Keratinocyte (primary cell): ENCODE measurements at regions not wholly inside any gene's neighbourhood (a gene's known extent, or its start where the extent isn't known, plus 50 kb on each side); places are given as distances from the start of the nearest gene placed in this dataset.

Experiments
- DNase-seq: peaks from one replicate; pipeline ENCODE4 v3.0.0-alpha.2; 2011; ENCODE audit warnings: low read depth, missing footprints, low spot score
- FAIRE-seq: peaks from 2 replicates; lab custom pipeline; 2011; peaks lifted over from hg19 to GRCh38; lab: Jason Lieb, UNC
- H2AFZ ChIP-seq: 2 replicates; pipeline ENCODE4 v1.6.0; 2012; ENCODE audit warnings: low read length, control low read depth, inconsistent platforms; ENCODE audit not compliant: control insufficient read depth
- H3K27ac ChIP-seq: 2 replicates; pipeline ENCODE4 v1.5.1; 2011; ENCODE audit warnings: low read length; ENCODE audit not compliant: control insufficient read depth, insufficient read depth
- H3K27me3 ChIP-seq: 3 replicates; pipeline ENCODE4 v1.6.0; 2011; ENCODE audit warnings: low read length; ENCODE audit not compliant: control insufficient read depth, insufficient read depth; ENCODE audit errors: extremely low read depth
- H3K36me3 ChIP-seq, 2 experiments: 2 replicates in 1 of 2; 3 replicates in 1 of 2; pipeline ENCODE4 v1.5.1; 2011; ENCODE audit warnings: low read length in 2 of 2, mild to moderate bottlenecking in 1 of 2; ENCODE audit not compliant: control insufficient read depth in 2 of 2, insufficient read depth in 2 of 2; ENCODE audit errors: extremely low read depth in 1 of 2
- H3K4me1 ChIP-seq: 3 replicates; pipeline ENCODE4 v1.5.1; 2011; ENCODE audit warnings: low read length; ENCODE audit not compliant: control insufficient read depth, insufficient read depth; ENCODE audit errors: extremely low read depth
- H3K4me2 ChIP-seq: 3 replicates; pipeline ENCODE4 v1.6.0; 2011; ENCODE audit warnings: low read depth, low read length; ENCODE audit not compliant: control insufficient read depth, insufficient read depth; ENCODE audit errors: extremely low read depth
- H3K4me3 ChIP-seq, 3 experiments: fragments of 200-600 bp in 1 of 3; sonication (generic) in 1 of 3; 2 replicates in 2 of 3; 3 replicates in 1 of 3; pipeline ENCODE4 v1.5.1; 2011 to 2016; ENCODE audit warnings: low read length in 3 of 3, mild to moderate bottlenecking in 3 of 3, control low read depth in 2 of 3, inconsistent platforms in 1 of 3, low read depth in 1 of 3, mixed read lengths in 1 of 3, mixed run types in 1 of 3, moderate library complexity in 1 of 3; ENCODE audit not compliant: control insufficient read depth in 2 of 3, insufficient read depth in 2 of 3; ENCODE audit errors: extremely low read depth in 1 of 3
- H3K79me2 ChIP-seq: 2 replicates; pipeline ENCODE4 v1.6.0; 2012; ENCODE audit warnings: low read length; ENCODE audit not compliant: control insufficient read depth, insufficient read depth
- H3K9ac ChIP-seq: 3 replicates; pipeline ENCODE4 v1.6.0; 2011; ENCODE audit warnings: low read length; ENCODE audit not compliant: control insufficient read depth, insufficient read depth; ENCODE audit errors: extremely low read depth
- H3K9me1 ChIP-seq: 3 replicates; pipeline ENCODE4 v1.6.0; 2011; ENCODE audit warnings: low read length; ENCODE audit not compliant: control insufficient read depth, insufficient read depth; ENCODE audit errors: extremely low read depth
- H3K9me3 ChIP-seq: 2 replicates; pipeline ENCODE4 v1.5.1; 2012; ENCODE audit warnings: low read depth, low read length; ENCODE audit not compliant: control insufficient read depth
- H4K20me1 ChIP-seq: 3 replicates; pipeline ENCODE4 v1.6.0; 2011; ENCODE audit warnings: low read length; ENCODE audit not compliant: control insufficient read depth, insufficient read depth; ENCODE audit errors: extremely low read depth
- CTCF ChIP-seq, 3 experiments: IDR thresholded peaks in 1 of 3; conservative IDR thresholded peaks in 1 of 3; optimal IDR thresholded peaks in 1 of 3; 2 replicates in 2 of 3; 3 replicates in 1 of 3; pipeline versions ENCODE3 to v1.5.1; 2011; ENCODE audit warnings: low read length in 3 of 3, mild to moderate bottlenecking in 3 of 3, moderate library complexity in 2 of 3, control low read depth in 1 of 3, inconsistent platforms in 1 of 3; ENCODE audit not compliant: insufficient read depth in 2 of 3; ENCODE audit errors: extremely low read depth in 1 of 3
- EZH2 ChIP-seq: IDR thresholded peaks from one replicate; pipeline ENCODE4 v1.6.1; 2012; ENCODE audit warnings: inconsistent platforms, mild to moderate bottlenecking, low read length, moderate library complexity
- dilution Hi-C: fragments of 300-500 bp; cut with MboI; formaldehyde crosslinking; loops from one replicate; pipeline ENCODE4 v1.7.0; 2020; ENCODE audit warnings: low sequenced_read_pairs; ENCODE audit not compliant: extremely low pct_ligation_motif_present

DNA sequence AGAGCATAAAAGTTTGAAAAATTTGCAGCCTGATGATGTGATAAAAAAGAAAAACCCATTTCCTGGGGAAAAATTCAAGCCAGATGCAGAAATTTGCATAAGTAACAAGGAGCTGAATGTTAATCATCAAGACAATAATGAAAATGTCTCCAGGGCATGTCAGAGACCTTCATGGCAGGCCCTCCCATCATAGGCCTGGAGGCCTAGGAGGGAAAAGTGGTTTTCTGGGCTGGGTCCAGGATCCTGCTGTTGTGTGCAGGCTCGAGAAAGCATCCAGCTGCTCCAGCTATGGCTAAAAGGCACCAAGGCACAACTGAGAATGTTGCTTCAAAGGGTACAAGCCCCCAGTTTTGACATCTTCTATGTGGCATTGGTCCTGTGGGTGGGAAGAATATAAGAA is 1014.0 kb downstream of the SI start:
- no peak overlapping the region for H3K27ac ChIP-seq
- dilution Hi-C loops = no loop called here

GRCh38 chr3:164060923-164061322 is 1017.4 kb downstream of the SI start:
- Histone ChIP-seq H3K4me3 (no peak overlapping the region), H3K79me2 (no peaks in the 10 kb centered on the region), H2AFZ (no peak overlapping the region), H3K9ac (no peak overlapping the region), H3K4me1 (no peaks in the 10 kb centered on the region), H3K36me3 (no peaks in the 10 kb centered on the region), H3K4me2 (no peak overlapping the region), H4K20me1 (no peaks in the 10 kb centered on the region), H3K9me3 (no peaks in the 10 kb centered on the region), H3K9me1 (no peaks in the 10 kb centered on the region), H3K27ac (no peak overlapping the region), H3K27me3 (no peaks in the 10 kb centered on the region)
- TF ChIP-seq CTCF (optimal IDR thresholded peaks at IDR 0.05 in 1 of 3, IDR thresholded peaks at IDR 0.05 in 1 of 3, conservative IDR thresholded peaks at IDR 0.05 in 1 of 3; ENCODE audit: extremely low read depth in 1 of 3, insufficient read depth in 2 of 3, low read length in 3 of 3) = no peak
- no peak for TF ChIP-seq EZH2
- dilution Hi-C loops = no loop called here
- DNase-seq (no peak), FAIRE-seq (no peak)

More for the DNA sequence above, 1014.0 kb downstream of the SI start:
- Histone ChIP-seq H2AFZ (no peak overlapping the region), H3K27me3 (no peaks in the 10 kb centered on the region), H3K4me3 (no peak overlapping the region), H3K4me2 (no peak overlapping the region), H3K9ac (no peak overlapping the region), H3K4me1 (no peaks in the 10 kb centered on the region), H4K20me1 (no peaks in the 10 kb centered on the region), H3K36me3 (no peaks in the 10 kb centered on the region), H3K9me3 (no peaks in the 10 kb centered on the region), H3K9me1 (no peaks in the 10 kb centered on the region), H3K79me2 (no peaks in the 10 kb centered on the region)
- TF ChIP-seq EZH2 (no peak), CTCF (optimal IDR thresholded peaks at IDR 0.05 in 1 of 3, IDR thresholded peaks at IDR 0.05 in 1 of 3, conservative IDR thresholded peaks at IDR 0.05 in 1 of 3; ENCODE audit: extremely low read depth in 1 of 3, insufficient read depth in 2 of 3, low read length in 3 of 3) (no peak)
- FAIRE-seq (no peak), DNase-seq (no peak)
